ENCODE measurements at regions not wholly inside any gene's neighbourhood (a gene's known extent, or its start where the extent isn't known, plus 50 kb on each side); places are given as distances from the start of the nearest gene placed in this dataset.

DNA sequence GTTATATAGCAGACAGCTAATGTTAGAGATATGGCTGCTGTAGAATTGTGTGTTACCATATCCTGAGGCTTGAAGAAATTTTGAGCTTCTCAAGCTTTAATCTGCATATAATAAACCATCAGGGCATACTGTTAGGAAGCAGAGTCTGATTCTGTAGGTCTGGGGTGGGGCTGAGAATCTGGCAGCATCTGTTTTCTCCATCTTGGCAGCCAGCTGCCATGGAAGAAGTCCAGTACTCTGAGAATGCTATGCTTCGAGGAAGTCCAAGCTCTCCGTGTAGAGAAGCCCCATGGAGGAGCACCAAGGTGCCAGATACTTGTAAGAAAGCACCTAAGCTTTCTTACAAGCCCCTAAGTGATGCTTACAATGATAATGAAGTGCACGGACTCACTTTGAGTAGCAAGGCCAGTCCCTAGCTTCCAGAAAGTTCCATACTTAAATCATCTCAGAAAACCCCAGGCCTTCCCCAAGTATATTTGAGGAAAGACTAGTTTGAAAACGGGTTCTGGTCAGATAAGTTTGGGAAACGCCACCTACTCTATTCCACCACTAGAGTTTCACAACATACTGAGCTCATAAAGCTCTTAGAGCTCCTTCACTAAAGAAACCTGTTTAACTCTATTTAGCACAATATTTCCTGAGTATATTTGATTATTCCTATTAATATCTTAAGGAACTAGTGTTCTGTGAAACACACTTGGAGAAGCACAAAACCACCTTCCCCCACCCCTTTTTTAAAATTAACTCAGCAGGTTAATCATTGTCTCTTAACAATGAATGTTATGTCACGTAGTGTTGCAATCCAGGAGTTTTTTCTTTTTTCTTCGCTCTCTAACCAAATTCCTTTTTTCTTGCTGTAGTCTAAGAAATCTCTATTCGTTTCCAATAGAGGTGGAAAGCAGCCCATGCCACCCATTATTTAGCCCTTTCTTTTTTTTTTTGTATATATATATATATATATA lies 59.9 kb upstream of the RASGRP1 start:
- Histone ChIP-seq H3K4me3 (ENCODE audit: insufficient read depth, low read length) (no peak overlapping the region), H3K79me2 (ENCODE audit: insufficient read depth, low read length) (no peaks in the 10 kb centered on the region), H3K4me1 (ENCODE audit: insufficient read depth, low read length) (no peaks in the 10 kb centered on the region), H3K9me3 (ENCODE audit: low read depth, low read length) (no peaks in the 10 kb centered on the region), H3K4me2 (ENCODE audit: insufficient read depth, low read length) (no peak overlapping the region), H3K27ac (ENCODE audit: low read depth, low read length) (no peak overlapping the region), H2AFZ (ENCODE audit: low read length) (no peak overlapping the region), H3K36me3 (ENCODE audit: insufficient read depth, low read length) (no peaks in the 10 kb centered on the region), H4K20me1 (ENCODE audit: insufficient read depth, low read length) (no peaks in the 10 kb centered on the region), H3K27me3 (ENCODE audit: insufficient read depth, low read length) (peaks cover 57% of the 10 kb centered on the region)
- DNase-seq (ENCODE audit: insufficient read length, low spot score, missing footprints), result no peak
- TF ChIP-seq, protein P1, sequence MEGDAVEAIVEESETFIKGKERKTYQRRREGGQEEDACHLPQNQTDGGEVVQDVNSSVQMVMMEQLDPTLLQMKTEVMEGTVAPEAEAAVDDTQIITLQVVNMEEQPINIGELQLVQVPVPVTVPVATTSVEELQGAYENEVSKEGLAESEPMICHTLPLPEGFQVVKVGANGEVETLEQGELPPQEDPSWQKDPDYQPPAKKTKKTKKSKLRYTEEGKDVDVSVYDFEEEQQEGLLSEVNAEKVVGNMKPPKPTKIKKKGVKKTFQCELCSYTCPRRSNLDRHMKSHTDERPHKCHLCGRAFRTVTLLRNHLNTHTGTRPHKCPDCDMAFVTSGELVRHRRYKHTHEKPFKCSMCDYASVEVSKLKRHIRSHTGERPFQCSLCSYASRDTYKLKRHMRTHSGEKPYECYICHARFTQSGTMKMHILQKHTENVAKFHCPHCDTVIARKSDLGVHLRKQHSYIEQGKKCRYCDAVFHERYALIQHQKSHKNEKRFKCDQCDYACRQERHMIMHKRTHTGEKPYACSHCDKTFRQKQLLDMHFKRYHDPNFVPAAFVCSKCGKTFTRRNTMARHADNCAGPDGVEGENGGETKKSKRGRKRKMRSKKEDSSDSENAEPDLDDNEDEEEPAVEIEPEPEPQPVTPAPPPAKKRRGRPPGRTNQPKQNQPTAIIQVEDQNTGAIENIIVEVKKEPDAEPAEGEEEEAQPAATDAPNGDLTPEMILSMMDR (IDR thresholded peaks at IDR 0.05; ENCODE audit: extremely low read depth, low read depth, low read length), result no peak

DNA sequence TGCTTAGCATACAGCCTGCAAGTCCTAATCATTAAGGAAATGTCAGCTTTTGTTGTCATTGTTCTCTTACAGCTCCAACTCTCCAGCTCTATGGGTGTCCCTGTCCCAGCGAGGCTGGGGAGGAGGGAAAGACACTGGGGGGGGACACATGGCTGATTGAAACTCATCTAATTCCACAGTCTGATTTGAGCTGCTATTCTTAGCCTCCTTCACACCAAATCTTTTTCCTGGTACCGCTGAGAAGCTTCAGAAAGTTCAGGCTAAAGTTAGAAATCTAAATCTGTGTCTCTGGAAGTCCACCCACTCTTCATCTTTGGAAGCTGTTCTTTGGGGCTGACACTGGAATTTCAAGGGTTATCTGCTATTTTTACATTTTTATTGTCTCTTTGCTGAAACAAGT lies 61.3 kb upstream of the RASGRP1 start:
- Histone ChIP-seq H2AFZ (ENCODE audit: low read length) (no peak overlapping the region), H3K27ac (ENCODE audit: low read depth, low read length) (no peak overlapping the region), H3K4me3 (ENCODE audit: insufficient read depth, low read length) (no peak overlapping the region), H3K79me2 (ENCODE audit: insufficient read depth, low read length) (no peaks in the 10 kb centered on the region), H4K20me1 (ENCODE audit: insufficient read depth, low read length) (no peaks in the 10 kb centered on the region), H3K4me2 (ENCODE audit: insufficient read depth, low read length) (no peak overlapping the region), H3K4me1 (ENCODE audit: insufficient read depth, low read length) (no peaks in the 10 kb centered on the region), H3K36me3 (ENCODE audit: insufficient read depth, low read length) (no peaks in the 10 kb centered on the region), H3K27me3 (ENCODE audit: insufficient read depth, low read length) (peaks cover 47% of the 10 kb centered on the region), H3K9me3 (ENCODE audit: low read depth, low read length) (no peaks in the 10 kb centered on the region)
- DNase-seq (ENCODE audit: insufficient read length, low spot score, missing footprints), result no peak
- TF ChIP-seq, protein P1 (IDR thresholded peaks at IDR 0.05; ENCODE audit: extremely low read depth, low read depth, low read length), result no peak

DNA sequence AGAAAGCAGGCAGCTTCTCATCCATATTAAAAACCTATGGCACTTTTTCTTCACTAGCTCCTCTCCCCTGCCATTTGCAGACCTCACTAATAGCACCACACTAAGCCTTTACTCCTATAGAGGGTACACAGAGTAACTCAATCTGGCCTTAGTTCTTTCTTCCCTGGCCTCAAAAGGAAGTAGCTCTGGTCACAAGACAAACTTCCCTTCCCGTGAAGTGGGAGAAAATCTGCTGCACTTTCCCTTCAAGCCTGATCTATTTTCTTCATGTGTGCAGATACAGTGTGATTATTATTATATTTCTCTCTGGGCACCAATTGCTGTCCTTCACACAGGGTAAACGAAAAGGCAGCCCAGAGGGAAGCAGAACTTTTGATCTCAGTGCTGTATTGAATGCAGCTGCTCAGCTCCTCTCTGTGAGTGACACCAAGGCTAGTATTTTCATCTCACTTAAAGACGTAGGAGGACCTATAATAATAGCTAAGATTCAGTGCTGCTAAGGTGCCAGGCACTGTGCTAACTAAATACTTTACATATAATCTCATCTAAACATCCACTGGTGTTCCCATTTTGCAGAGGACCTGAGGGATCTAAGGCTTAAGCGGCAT lies 61.9 kb upstream of the RASGRP1 start:
- no peaks in the 10 kb centered on the region for H4K20me1 ChIP-seq (ENCODE audit: insufficient read depth, low read length)
- no peak for DNase-seq (ENCODE audit: insufficient read length, low spot score, missing footprints)
- TF ChIP-seq, protein P1 (IDR thresholded peaks at IDR 0.05; ENCODE audit: extremely low read depth, low read depth, low read length), result no peak
- H3K4me3 ChIP-seq (ENCODE audit: insufficient read depth, low read length), result no peak overlapping the region
- no peaks in the 10 kb centered on the region for H3K9me3 ChIP-seq (ENCODE audit: low read depth, low read length)
- no peak overlapping the region for H2AFZ ChIP-seq (ENCODE audit: low read length)
- no peaks in the 10 kb centered on the region for H3K36me3 ChIP-seq (ENCODE audit: insufficient read depth, low read length)
- H3K4me1 ChIP-seq (ENCODE audit: insufficient read depth, low read length), result no peaks in the 10 kb centered on the region
- H3K27me3 ChIP-seq (ENCODE audit: insufficient read depth, low read length), result peaks cover 41% of the 10 kb centered on the region
- H3K4me2 ChIP-seq (ENCODE audit: insufficient read depth, low read length), result no peak overlapping the region
- H3K27ac ChIP-seq (ENCODE audit: low read depth, low read length), result no peak overlapping the region
- no peaks in the 10 kb centered on the region for H3K79me2 ChIP-seq (ENCODE audit: insufficient read depth, low read length)

DNA sequence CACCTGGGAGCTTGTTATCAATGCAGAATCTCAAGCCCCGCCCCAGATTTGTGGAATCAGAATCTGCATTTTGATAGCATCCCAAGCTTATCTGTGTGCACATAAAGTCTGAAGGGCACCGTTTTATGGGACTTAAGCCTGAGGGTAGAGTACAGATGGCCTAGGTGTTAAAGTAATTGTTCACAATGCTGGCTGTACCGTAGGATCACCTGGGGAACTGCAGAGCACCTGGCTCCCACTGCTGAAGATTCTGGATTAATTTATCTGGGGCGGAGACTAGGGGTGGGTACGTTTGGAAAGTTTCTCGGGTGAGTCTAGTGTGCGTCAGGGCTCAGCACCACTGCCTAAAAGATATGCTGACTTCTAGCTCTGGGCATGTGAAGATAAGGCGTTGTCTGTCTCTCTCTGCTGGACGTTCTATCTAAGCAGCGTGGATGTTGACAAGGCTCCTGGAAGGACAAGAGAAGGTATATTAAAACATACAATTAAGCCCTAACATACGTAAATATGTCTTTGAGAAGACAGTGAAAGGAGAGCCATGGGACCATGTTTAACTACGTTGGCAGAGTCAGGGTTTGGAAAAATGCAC lies 63.2 kb upstream of the RASGRP1 start:
- no peak overlapping the region for H3K4me2 ChIP-seq (ENCODE audit: insufficient read depth, low read length)
- H3K27me3 ChIP-seq (ENCODE audit: insufficient read depth, low read length), result peaks cover 37% of the 10 kb centered on the region
- TF ChIP-seq, protein P1 (IDR thresholded peaks at IDR 0.05; ENCODE audit: extremely low read depth, low read depth, low read length), result no peak
- no peaks in the 10 kb centered on the region for H3K4me1 ChIP-seq (ENCODE audit: insufficient read depth, low read length)
- no peaks in the 10 kb centered on the region for H3K36me3 ChIP-seq (ENCODE audit: insufficient read depth, low read length)
- no peak overlapping the region for H3K27ac ChIP-seq (ENCODE audit: low read depth, low read length)
- H2AFZ ChIP-seq (ENCODE audit: low read length), result no peak overlapping the region
- DNase-seq (ENCODE audit: insufficient read length, low spot score, missing footprints), result no peak
- H3K4me3 ChIP-seq (ENCODE audit: insufficient read depth, low read length), result no peak overlapping the region
- H4K20me1 ChIP-seq (ENCODE audit: insufficient read depth, low read length), result no peaks in the 10 kb centered on the region
- H3K79me2 ChIP-seq (ENCODE audit: insufficient read depth, low read length), result no peaks in the 10 kb centered on the region
- no peaks in the 10 kb centered on the region for H3K9me3 ChIP-seq (ENCODE audit: low read depth, low read length)

All from osteoblast (primary cell).